HepG2 (cell line): ENCODE measurements at regions not wholly inside any gene's neighbourhood (a gene's known extent, or its start where the extent isn't known, plus 50 kb on each side); places are given as distances from the start of the nearest gene placed in this dataset.

Experiments
- CHCHD3 ChIP-seq: sonication (generic); formaldehyde crosslinking; IDR thresholded peaks from 2 replicates; pipeline ENCODE4 v1.8.0; 2022; ENCODE audit warnings: mild to moderate bottlenecking, missing genetic modification reagents, moderate library complexity
- DNMT1 ChIP-seq: sonication (generic); formaldehyde crosslinking; IDR thresholded peaks from 2 replicates; pipeline ENCODE4 v1.5.1; 2020; ENCODE audit warnings: mild to moderate bottlenecking, missing genetic modification reagents
- DNMT3B ChIP-seq: conservative IDR thresholded peaks from 2 replicates; pipeline ENCODE4 v1.6.1; 2016; ENCODE audit warnings: missing biosample characterization, control low read depth
- HNRNPL ChIP-seq: fragments of 200-400 bp; formaldehyde crosslinking; IDR thresholded peaks from 2 replicates; pipeline ENCODE4 v1.6.1; 2017; ENCODE audit warnings: mild to moderate bottlenecking, low read depth, low read length
- HOXA7 ChIP-seq: sonication (generic); formaldehyde crosslinking; IDR thresholded peaks from 2 replicates; pipeline ENCODE4 v1.8.1; 2022; ENCODE audit warnings: mild to moderate bottlenecking, missing genetic modification reagents, moderate library complexity
- IRF2 ChIP-seq: IDR thresholded peaks from 2 replicates; pipeline ENCODE4 v1.6.1; 2018; ENCODE audit warnings: missing genetic modification reagents, missing compliant biosample characterization
- KAT7 ChIP-seq: IDR thresholded peaks from 2 replicates; pipeline ENCODE4 v1.6.1; 2018; ENCODE audit warnings: borderline replicate concordance, missing compliant biosample characterization
- KDM4B ChIP-seq: sonication (generic); formaldehyde crosslinking; IDR thresholded peaks from 2 replicates; pipeline ENCODE4 v1.4.0; 2020; ENCODE audit warnings: missing genetic modification reagents
- KLF6 ChIP-seq: IDR thresholded peaks from 2 replicates; pipeline ENCODE4 v1.8.0; 2016; ENCODE audit warnings: missing biosample characterization, missing genetic modification reagents
- KMT2B ChIP-seq: IDR thresholded peaks from 2 replicates; pipeline ENCODE4 v1.6.1; 2016; ENCODE audit warnings: missing genetic modification reagents, missing compliant biosample characterization
- RAD51 ChIP-seq: fragments of 450-650 bp; IDR thresholded peaks from 2 replicates; pipeline ENCODE4 v1.6.1; 2016; ENCODE audit warnings: borderline replicate concordance
- RFX3 ChIP-seq: IDR thresholded peaks from 2 replicates; pipeline ENCODE4 v1.6.1; 2016; ENCODE audit warnings: missing biosample characterization, missing genetic modification reagents
- SP5 ChIP-seq: IDR thresholded peaks from 2 replicates; pipeline ENCODE4 v1.6.1; 2016; ENCODE audit warnings: low read depth, borderline replicate concordance
- ZBTB21 ChIP-seq: sonication (generic); formaldehyde crosslinking; IDR thresholded peaks from 2 replicates; pipeline ENCODE4 v1.4.0; 2020; ENCODE audit warnings: missing genetic modification reagents
- ZBTB3 ChIP-seq: sonication (generic); formaldehyde crosslinking; IDR thresholded peaks from 2 replicates; pipeline ENCODE4 v1.4.0; 2020; ENCODE audit warnings: low read depth, mild to moderate bottlenecking, moderate library complexity, missing genetic modification reagents, borderline replicate concordance
- ZNF251 ChIP-seq: sonication (generic); formaldehyde crosslinking; IDR thresholded peaks from 2 replicates; pipeline ENCODE4 v1.9.0; 2021; ENCODE audit warnings: mild to moderate bottlenecking, missing genetic modification reagents
- ZNF264 ChIP-seq: sonication (generic); formaldehyde crosslinking; IDR thresholded peaks from 2 replicates; pipeline ENCODE4 v1.4.0; 2020; ENCODE audit warnings: missing genetic modification reagents
- ZNF567 ChIP-seq: sonication (generic); formaldehyde crosslinking; IDR thresholded peaks from 2 replicates; pipeline ENCODE4 v1.8.1; 2023; ENCODE audit warnings: mild to moderate bottlenecking, missing genetic modification reagents, borderline replicate concordance
- TF ChIP-seq, protein P1 (sequence below): sonication (generic); formaldehyde crosslinking; IDR thresholded peaks from 2 replicates; pipeline ENCODE4 v1.8.1; 2023; ENCODE audit warnings: mild to moderate bottlenecking, missing genetic modification reagents
- TF ChIP-seq, protein P2 (sequence below): sonication (generic); formaldehyde crosslinking; IDR thresholded peaks from 2 replicates; pipeline ENCODE4 v1.5.1; 2020; ENCODE audit warnings: missing genetic modification reagents, mild to moderate bottlenecking, borderline replicate concordance
- TF ChIP-seq, protein P3 (sequence below): sonication (generic); formaldehyde crosslinking; IDR thresholded peaks from 2 replicates; pipeline ENCODE4 v1.5.0; 2020; ENCODE audit warnings: missing genetic modification reagents, mild to moderate bottlenecking, borderline replicate concordance
- TF ChIP-seq, protein P4 (sequence below): sonication (generic); formaldehyde crosslinking; IDR thresholded peaks from 2 replicates; pipeline ENCODE4 v1.4.0; 2020; ENCODE audit warnings: missing genetic modification reagents; ENCODE audit errors: not compliant biosample characterization
- TF ChIP-seq, protein P5 (sequence below): sonication (generic); formaldehyde crosslinking; IDR thresholded peaks from 2 replicates; pipeline ENCODE4 v1.5.0; 2020; ENCODE audit warnings: missing genetic modification reagents
- TF ChIP-seq, protein P6 (sequence below): sonication (generic); formaldehyde crosslinking; IDR thresholded peaks from 2 replicates; pipeline ENCODE4 v1.8.0; 2022; ENCODE audit warnings: mild to moderate bottlenecking, missing genetic modification reagents, moderate library complexity

DNA sequence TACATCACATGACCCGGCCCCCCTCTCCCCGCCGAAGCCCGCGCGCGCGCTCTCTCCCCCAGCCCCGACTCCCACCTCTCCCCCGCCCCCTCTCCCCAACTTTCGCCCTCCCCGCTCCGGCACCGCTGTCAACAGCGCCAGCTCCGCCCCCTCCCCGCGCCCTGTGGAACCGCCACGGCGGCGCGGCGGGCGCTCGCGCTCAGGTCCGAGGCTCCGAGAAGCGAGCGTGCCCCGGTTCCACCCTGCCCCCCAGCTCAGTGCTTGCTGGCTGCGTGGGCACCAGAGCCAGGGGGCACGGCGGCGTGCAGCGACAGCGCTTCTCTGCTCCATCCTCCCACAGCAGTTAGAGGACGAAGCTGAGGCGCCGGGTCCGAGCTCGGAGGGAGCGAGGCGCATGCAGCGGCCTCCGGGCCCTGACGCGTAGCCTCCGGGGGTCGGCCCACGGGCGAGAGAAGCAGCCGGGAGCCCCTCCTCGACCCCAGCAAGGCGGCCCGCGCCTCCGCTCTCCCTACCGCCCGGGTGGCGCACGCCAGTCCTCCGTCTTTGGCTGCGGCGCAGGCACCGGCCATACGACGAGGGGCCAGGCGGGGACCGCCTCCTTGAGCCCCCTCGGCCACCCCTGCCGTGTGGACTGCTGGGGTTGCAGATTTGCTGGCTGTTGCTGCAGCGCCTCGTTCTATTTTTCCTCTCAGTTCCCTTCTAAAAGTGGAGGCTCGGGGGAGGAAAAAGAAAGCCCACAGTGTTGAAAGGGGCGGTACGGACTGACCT is 109.5 kb downstream of the KCNRG start (continued):
- TF ChIP-seq, protein P1, sequence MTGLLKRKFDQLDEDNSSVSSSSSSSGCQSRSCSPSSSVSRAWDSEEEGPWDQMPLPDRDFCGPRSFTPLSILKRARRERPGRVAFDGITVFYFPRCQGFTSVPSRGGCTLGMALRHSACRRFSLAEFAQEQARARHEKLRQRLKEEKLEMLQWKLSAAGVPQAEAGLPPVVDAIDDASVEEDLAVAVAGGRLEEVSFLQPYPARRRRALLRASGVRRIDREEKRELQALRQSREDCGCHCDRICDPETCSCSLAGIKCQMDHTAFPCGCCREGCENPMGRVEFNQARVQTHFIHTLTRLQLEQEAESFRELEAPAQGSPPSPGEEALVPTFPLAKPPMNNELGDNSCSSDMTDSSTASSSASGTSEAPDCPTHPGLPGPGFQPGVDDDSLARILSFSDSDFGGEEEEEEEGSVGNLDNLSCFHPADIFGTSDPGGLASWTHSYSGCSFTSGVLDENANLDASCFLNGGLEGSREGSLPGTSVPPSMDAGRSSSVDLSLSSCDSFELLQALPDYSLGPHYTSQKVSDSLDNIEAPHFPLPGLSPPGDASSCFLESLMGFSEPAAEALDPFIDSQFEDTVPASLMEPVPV (CRISPR knock-in tag), result 0 out of 2 replicates have a peak, but pooled peaks have one; percentile 13
- TF ChIP-seq ZNF567 (no peak), HOXA7 (CRISPR knock-in tag) (no peak), DNMT3B (no peak), DNMT1 (0 out of 2 replicates have a peak, but pooled peaks have one; percentile 42), RAD51 (no peak), KLF6 (CRISPR knock-in tag) (no peak), ZBTB21 (no peak), CHCHD3 (CRISPR knock-in tag) (peak; percentile 87; the same call in 1 of the 2 replicates), ZNF264 (no peak), RFX3 (CRISPR knock-in tag) (no peak), ZBTB3 (CRISPR knock-in tag) (0 out of 2 replicates have a peak, but pooled peaks have one; percentile 7), KMT2B (CRISPR knock-in tag) (0 out of 2 replicates have a peak, but pooled peaks have one; percentile 8), KAT7 (CRISPR knock-in tag) (0 out of 2 replicates have a peak, but pooled peaks have one; percentile 19), IRF2 (CRISPR knock-in tag) (no peak; the same call in 1 of the 2 replicates), ZNF251 (CRISPR knock-in tag) (0 out of 2 replicates have a peak, but pooled peaks have one; percentile 44), HNRNPL (peak; percentile 59), SP5 (peak; percentile 52), KDM4B (CRISPR knock-in tag) (no peak)
- TF ChIP-seq, protein P2, sequence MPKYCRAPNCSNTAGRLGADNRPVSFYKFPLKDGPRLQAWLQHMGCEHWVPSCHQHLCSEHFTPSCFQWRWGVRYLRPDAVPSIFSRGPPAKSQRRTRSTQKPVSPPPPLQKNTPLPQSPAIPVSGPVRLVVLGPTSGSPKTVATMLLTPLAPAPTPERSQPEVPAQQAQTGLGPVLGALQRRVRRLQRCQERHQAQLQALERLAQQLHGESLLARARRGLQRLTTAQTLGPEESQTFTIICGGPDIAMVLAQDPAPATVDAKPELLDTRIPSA (CRISPR knock-in tag), result no peak
- TF ChIP-seq, protein P3, sequence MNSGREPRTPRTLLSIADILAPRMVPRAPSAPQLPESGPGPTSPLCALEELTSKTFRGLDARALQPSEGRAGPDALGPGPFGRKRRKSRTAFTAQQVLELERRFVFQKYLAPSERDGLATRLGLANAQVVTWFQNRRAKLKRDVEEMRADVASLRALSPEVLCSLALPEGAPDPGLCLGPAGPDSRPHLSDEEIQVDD (CRISPR knock-in tag), result no peak
- TF ChIP-seq, protein P4, sequence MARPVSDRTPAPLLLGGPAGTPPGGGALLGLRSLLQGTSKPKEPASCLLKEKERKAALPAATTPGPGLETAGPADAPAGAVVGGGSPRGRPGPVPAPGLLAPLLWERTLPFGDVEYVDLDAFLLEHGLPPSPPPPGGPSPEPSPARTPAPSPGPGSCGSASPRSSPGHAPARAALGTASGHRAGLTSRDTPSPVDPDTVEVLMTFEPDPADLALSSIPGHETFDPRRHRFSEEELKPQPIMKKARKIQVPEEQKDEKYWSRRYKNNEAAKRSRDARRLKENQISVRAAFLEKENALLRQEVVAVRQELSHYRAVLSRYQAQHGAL (CRISPR knock-in tag), result no peak
- TF ChIP-seq, protein P5, sequence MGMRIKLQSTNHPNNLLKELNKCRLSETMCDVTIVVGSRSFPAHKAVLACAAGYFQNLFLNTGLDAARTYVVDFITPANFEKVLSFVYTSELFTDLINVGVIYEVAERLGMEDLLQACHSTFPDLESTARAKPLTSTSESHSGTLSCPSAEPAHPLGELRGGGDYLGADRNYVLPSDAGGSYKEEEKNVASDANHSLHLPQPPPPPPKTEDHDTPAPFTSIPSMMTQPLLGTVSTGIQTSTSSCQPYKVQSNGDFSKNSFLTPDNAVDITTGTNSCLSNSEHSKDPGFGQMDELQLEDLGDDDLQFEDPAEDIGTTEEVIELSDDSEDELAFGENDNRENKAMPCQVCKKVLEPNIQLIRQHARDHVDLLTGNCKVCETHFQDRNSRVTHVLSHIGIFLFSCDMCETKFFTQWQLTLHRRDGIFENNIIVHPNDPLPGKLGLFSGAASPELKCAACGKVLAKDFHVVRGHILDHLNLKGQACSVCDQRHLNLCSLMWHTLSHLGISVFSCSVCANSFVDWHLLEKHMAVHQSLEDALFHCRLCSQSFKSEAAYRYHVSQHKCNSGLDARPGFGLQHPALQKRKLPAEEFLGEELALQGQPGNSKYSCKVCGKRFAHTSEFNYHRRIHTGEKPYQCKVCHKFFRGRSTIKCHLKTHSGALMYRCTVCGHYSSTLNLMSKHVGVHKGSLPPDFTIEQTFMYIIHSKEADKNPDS (CRISPR knock-in tag), result peak; percentile 81; the same call in 1 of the 2 replicates
- TF ChIP-seq, protein P6, sequence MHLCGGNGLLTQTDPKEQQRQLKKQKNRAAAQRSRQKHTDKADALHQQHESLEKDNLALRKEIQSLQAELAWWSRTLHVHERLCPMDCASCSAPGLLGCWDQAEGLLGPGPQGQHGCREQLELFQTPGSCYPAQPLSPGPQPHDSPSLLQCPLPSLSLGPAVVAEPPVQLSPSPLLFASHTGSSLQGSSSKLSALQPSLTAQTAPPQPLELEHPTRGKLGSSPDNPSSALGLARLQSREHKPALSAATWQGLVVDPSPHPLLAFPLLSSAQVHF (CRISPR knock-in tag), result 0 out of 2 replicates have a peak, but pooled peaks have one; percentile 16
